ENCODE measurements at regions not wholly inside any gene's neighbourhood (a gene's known extent, or its start where the extent isn't known, plus 50 kb on each side); places are given as distances from the start of the nearest gene placed in this dataset.

DNA sequence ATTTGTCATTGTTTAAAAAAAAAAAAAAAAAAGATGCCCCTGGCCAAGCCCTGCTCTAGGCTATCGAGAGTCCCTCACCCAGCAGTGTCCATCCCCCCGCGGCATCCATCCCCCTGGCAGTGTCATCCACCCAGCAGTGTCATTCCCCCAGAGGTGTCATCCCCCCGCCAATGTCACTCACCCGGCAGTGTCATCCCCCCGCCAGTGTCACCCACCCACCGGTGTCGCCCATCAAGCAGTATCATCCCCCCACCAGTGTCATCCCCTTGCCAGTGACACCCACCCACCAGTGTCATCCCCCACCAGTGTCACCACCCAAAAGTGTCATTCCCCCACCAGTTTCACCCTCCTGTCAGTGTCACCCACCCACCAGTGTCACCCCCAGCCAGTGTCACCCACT lies 99.3 kb upstream of the PRR20G start:
- H3K4me3 ChIP-seq (ENCODE audit: low read length): no peak overlapping the region
- H2AFZ ChIP-seq (ENCODE audit: low read depth, low read length): no peak overlapping the region
- H3K9me2 ChIP-seq (ENCODE audit: insufficient read depth, low read length): no peaks in the 10 kb centered on the region
- H3K79me2 ChIP-seq (replicated peaks; ENCODE audit: insufficient read depth, low read length): no peaks in the 10 kb centered on the region
- no peak overlapping the region for H3K9ac ChIP-seq (ENCODE audit: low read length)
- no peaks in the 10 kb centered on the region for H4K20me1 ChIP-seq (ENCODE audit: insufficient read depth)
- H3K9me3 ChIP-seq (ENCODE audit: low read length): no peaks in the 10 kb centered on the region
- H3K27ac ChIP-seq (ENCODE audit: low read length): no peak overlapping the region
- no peak overlapping the region for H3K4me2 ChIP-seq (ENCODE audit: low read length)
- TF ChIP-seq, protein P1, sequence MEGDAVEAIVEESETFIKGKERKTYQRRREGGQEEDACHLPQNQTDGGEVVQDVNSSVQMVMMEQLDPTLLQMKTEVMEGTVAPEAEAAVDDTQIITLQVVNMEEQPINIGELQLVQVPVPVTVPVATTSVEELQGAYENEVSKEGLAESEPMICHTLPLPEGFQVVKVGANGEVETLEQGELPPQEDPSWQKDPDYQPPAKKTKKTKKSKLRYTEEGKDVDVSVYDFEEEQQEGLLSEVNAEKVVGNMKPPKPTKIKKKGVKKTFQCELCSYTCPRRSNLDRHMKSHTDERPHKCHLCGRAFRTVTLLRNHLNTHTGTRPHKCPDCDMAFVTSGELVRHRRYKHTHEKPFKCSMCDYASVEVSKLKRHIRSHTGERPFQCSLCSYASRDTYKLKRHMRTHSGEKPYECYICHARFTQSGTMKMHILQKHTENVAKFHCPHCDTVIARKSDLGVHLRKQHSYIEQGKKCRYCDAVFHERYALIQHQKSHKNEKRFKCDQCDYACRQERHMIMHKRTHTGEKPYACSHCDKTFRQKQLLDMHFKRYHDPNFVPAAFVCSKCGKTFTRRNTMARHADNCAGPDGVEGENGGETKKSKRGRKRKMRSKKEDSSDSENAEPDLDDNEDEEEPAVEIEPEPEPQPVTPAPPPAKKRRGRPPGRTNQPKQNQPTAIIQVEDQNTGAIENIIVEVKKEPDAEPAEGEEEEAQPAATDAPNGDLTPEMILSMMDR (IDR thresholded peaks at IDR 0.05; ENCODE audit: poor library complexity, severe bottlenecking): no peak
- TF ChIP-seq EP300 (conservative IDR thresholded peaks at IDR 0.05; ENCODE audit: poor library complexity, severe bottlenecking) (no peak), RAD21 (conservative IDR thresholded peaks at IDR 0.05) (no peak), TAF1 (IDR thresholded peaks at IDR 0.05; ENCODE audit: low read depth) (no peak), SMC3 (conservative IDR thresholded peaks at IDR 0.05; ENCODE audit: poor library complexity) (no peak), EZH2 (IDR thresholded peaks at IDR 0.05; ENCODE audit: borderline replicate concordance, insufficient read depth, low read length, poor library complexity, severe bottlenecking) (no peak), POLR2AphosphoS5 (IDR thresholded peaks at IDR 0.05) (no peak), MXI1 (conservative IDR thresholded peaks at IDR 0.05; ENCODE audit: poor library complexity, severe bottlenecking) (no peak)
- TF ChIP-seq, protein P2, sequence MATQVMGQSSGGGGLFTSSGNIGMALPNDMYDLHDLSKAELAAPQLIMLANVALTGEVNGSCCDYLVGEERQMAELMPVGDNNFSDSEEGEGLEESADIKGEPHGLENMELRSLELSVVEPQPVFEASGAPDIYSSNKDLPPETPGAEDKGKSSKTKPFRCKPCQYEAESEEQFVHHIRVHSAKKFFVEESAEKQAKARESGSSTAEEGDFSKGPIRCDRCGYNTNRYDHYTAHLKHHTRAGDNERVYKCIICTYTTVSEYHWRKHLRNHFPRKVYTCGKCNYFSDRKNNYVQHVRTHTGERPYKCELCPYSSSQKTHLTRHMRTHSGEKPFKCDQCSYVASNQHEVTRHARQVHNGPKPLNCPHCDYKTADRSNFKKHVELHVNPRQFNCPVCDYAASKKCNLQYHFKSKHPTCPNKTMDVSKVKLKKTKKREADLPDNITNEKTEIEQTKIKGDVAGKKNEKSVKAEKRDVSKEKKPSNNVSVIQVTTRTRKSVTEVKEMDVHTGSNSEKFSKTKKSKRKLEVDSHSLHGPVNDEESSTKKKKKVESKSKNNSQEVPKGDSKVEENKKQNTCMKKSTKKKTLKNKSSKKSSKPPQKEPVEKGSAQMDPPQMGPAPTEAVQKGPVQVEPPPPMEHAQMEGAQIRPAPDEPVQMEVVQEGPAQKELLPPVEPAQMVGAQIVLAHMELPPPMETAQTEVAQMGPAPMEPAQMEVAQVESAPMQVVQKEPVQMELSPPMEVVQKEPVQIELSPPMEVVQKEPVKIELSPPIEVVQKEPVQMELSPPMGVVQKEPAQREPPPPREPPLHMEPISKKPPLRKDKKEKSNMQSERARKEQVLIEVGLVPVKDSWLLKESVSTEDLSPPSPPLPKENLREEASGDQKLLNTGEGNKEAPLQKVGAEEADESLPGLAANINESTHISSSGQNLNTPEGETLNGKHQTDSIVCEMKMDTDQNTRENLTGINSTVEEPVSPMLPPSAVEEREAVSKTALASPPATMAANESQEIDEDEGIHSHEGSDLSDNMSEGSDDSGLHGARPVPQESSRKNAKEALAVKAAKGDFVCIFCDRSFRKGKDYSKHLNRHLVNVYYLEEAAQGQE (IDR thresholded peaks at IDR 0.05; ENCODE audit: borderline replicate concordance): no peak
- H3K36me3 ChIP-seq (ENCODE audit: insufficient read depth, low read length): no peaks in the 10 kb centered on the region
- H3F3A ChIP-seq (ENCODE audit: insufficient read depth, low read length, poor library complexity, severe bottlenecking): no peaks in the 10 kb centered on the region
- no peaks in the 10 kb centered on the region for H3K27me3 ChIP-seq (ENCODE audit: insufficient read depth, low read depth, low read length)

DNA sequence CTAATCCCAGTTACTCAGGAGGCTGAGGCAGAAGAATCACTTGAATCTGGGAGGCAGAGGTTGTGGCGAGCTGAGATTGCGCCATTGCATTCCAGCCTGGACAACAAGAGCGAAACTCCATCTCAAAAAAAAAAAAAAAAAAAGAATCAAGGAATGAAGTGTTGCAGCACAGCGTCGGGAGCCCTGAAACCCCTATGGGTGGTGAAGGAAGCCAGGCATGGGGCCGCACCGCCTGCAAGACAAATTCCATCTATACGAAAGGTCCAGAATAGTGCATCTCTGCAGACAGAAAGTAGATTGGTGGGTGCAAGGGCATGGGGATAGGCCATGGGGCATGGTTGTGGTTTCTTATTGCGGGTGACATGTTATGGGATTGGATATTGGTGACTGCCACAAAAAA lies 98.6 kb upstream of the PRR20G start:
- TF ChIP-seq, protein P2 (IDR thresholded peaks at IDR 0.05; ENCODE audit: borderline replicate concordance): no peak
- TF ChIP-seq SMC3 (conservative IDR thresholded peaks at IDR 0.05; ENCODE audit: poor library complexity): no peak
- no peak for TF ChIP-seq EP300 (conservative IDR thresholded peaks at IDR 0.05; ENCODE audit: poor library complexity, severe bottlenecking)
- TF ChIP-seq MXI1 (conservative IDR thresholded peaks at IDR 0.05; ENCODE audit: poor library complexity, severe bottlenecking): no peak
- TF ChIP-seq RAD21 (conservative IDR thresholded peaks at IDR 0.05): no peak
- TF ChIP-seq, protein P1 (IDR thresholded peaks at IDR 0.05; ENCODE audit: poor library complexity, severe bottlenecking): no peak
- TF ChIP-seq EZH2 (IDR thresholded peaks at IDR 0.05; ENCODE audit: borderline replicate concordance, insufficient read depth, low read length, poor library complexity, severe bottlenecking): no peak
- TF ChIP-seq TAF1 (IDR thresholded peaks at IDR 0.05; ENCODE audit: low read depth): no peak
- no peak for TF ChIP-seq POLR2AphosphoS5 (IDR thresholded peaks at IDR 0.05)
- Histone ChIP-seq H3K36me3 (ENCODE audit: insufficient read depth, low read length) (no peaks in the 10 kb centered on the region), H4K20me1 (ENCODE audit: insufficient read depth) (no peaks in the 10 kb centered on the region), H3K79me2 (replicated peaks; ENCODE audit: insufficient read depth, low read length) (no peaks in the 10 kb centered on the region), H3K27me3 (ENCODE audit: insufficient read depth, low read depth, low read length) (no peaks in the 10 kb centered on the region), H3K9me2 (ENCODE audit: insufficient read depth, low read length) (no peaks in the 10 kb centered on the region), H3K4me3 (ENCODE audit: low read length) (no peak overlapping the region), H3K4me2 (ENCODE audit: low read length) (no peak overlapping the region), H3F3A (ENCODE audit: insufficient read depth, low read length, poor library complexity, severe bottlenecking) (no peaks in the 10 kb centered on the region), H3K9me3 (ENCODE audit: low read length) (no peaks in the 10 kb centered on the region), H3K9ac (ENCODE audit: low read length) (no peak overlapping the region), H3K27ac (ENCODE audit: low read length) (no peak overlapping the region), H2AFZ (ENCODE audit: low read depth, low read length) (no peak overlapping the region)

Measured in neural cell (in vitro differentiated cells).